Ureter (tissue), 1 donor: ENCODE measurements at regions not wholly inside any gene's neighbourhood (a gene's known extent, or its start where the extent isn't known, plus 50 kb on each side); places are given as distances from the start of the nearest gene placed in this dataset.

Source experiments
- DNase-seq: peaks from one replicate; pipeline ENCODE4 v3.0.0-alpha.2; 2020; ENCODE audit warnings: low spot score
- donor health status: DM: yes; HTN: yes; CAD: no.

DNA sequence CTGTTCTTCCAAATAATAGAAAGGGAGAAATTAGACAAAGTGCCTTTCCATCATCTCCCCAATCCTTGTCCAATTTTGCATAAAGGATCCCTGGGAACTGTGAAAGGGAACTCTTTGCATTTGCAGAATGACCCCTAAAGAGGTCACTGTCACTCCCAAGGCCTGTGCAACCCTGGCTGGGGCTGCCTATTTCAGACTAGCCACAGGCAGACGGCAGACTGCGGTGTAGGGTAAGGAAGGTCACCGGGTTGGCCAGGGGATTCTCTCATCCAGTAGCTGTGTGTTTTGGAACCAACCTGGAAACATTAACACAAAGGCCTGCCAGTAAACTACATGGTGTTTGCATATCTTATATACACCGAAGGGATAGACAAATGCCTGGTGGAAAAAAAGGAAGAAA, 818.7 kb downstream of the BCL11A start:
- DNase-seq, result no peak

- DNase-seq, result no peak
These were observed 819.5 kb downstream of the BCL11A start for GRCh38 chr2:59733970-59734369.

DNA sequence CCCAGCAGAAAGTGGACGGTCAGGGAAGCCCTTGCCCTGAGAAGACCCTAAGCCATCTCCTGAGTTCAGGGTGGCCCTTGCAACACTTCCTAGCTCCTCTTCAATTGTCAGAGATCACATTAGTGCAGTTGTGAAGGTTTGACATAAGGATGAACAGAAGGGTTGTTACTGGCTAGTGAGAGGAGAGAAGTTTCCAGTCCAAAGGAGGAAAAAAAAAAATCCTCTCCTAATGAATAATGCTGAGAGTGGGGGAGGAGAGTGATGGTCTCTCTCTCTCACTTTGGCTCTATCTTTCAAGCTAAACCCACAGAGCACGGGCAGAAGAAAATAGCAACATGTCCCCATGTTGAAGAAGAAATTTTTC, 819.9 kb downstream of the BCL11A start:
- DNase-seq, result no peak

- no peak for DNase-seq
These were observed 820.4 kb downstream of the BCL11A start for GRCh38 chr2:59732871-59733566.

DNA sequence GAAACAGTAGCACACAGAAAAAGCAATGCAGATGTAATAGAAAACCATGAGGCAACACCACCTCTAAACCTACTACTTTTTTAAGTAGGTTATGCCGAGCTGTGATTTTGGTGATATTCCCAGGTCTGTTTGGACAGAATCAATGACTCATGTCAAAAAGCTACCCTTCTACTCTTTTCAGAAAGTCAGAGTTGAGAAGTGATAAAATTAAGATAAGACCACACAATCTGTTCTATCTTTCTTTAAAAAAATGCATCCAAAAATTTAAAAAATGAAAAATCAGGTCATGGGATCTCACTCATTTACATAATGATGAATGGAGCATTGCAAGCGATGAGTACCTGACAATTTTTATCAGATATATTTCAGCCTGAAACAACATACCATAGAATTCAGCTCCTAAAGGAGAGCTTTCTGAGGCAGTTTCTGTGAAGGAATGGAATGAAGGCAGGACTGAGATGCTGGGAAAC, 826.3 kb downstream of the BCL11A start:
- DNase-seq, result no peak

- DNase-seq, result no peak
These were observed 827.0 kb downstream of the BCL11A start for GRCh38 chr2:59726228-59727120.

DNA sequence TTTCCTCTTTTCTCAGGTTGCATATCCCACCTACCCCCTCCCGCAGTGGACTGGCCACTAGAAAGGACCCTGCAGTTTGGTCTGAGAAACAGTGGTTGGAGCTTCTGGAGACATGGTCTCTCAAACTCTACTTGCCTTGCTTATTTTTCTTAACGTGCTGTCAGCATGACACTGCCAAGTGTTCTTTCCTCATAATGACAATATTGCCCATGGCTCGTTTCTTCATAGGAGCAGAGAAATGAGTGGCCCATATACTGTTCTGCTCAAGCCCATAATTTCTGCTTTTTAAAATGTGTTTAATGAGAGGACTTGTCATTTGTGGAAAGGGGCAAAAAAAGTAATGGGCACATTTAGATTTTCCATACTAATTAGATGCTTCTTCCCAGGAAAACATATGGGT, 828.7 kb downstream of the BCL11A start:
- no peak for DNase-seq

GRCh38 chr2:59720296-59720866, 833.1 kb downstream of the BCL11A start:
- DNase-seq, result no peak

GRCh38 chr2:59713577-59713976, 839.9 kb downstream of the BCL11A start:
- DNase-seq, result no peak

GRCh38 chr2:59711121-59711520, 842.3 kb downstream of the BCL11A start:
- DNase-seq, result no peak

GRCh38 chr2:59706729-59707128, 846.7 kb downstream of the BCL11A start:
- DNase-seq, result no peak

DNA sequence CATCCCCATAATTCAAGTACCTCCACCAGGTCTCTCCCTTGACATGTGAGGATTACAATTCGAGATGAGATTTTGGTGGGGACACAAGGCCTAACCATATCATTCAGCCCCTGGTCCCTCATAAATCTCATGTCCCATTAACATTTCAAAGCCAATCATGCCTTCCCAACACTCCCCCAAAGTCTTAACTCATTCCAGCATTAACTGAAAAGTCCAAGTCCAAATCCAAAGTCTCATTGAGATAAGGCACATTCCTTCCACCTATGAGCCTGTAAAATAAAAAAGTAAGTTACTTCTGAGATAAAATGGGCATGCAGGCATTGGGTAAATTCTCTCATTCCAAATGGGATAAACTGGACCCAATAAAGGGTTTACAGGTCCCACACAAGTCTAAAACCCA, 849.7 kb downstream of the BCL11A start:
- DNase-seq, result no peak

- DNase-seq, result no peak
These were observed 851.4 kb downstream of the BCL11A start for GRCh38 chr2:59702026-59702425.

DNA sequence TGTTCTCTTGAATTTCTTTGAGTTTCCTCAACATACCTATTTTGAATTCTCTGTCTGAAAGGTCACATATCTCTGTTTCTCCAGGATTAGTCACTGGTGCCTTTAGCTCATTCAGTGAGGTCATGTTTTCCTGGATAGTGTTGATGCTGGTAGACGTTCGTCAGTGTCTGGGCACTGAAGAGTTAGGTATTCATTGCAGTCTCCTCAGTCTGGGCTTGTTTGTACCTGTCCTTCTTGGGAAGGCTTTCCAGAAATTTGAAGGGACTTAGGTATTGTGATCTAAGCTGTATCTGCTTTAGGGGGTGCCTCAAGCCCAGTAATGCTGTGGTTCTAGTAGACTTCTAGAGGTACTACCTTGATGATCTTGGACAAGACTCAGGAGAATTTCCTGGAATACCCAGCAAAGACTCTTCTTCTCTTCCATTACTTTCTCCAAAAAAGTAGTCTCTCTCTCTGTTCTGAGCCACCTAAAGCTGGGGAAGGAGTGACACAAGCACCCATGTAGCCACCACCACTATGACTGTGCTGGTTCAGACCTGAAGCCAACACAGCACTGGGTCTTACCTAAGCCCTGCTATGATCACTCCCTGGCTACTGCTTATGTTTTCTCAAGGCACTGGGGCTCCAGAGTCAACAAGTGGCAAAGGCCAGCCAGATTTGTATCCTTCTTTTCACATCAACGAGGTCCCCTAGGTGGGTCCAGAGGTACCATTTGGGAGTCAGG, 852.0 kb downstream of the BCL11A start:
- DNase-seq, result no peak

DNA sequence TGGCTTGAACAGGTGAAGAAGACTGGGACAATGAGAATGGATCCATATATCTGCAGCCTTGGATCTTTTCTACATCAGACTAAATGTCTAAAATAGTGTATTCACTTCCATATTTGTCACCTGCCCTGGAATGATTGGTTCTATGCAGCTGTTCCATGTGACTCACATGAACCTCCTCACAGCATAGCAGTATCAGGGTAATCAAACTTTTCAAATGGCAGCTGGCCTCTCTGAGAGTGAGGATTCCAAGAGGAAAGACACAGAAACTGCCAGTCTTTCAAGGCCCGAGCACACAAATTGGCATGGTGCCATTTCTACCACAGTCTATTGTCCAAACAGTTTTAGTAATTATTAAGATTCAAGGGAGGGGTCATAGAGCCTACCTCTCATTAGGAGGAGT, 859.3 kb downstream of the BCL11A start:
- DNase-seq, result no peak

GRCh38 chr2:59693231-59693959, 860.1 kb downstream of the BCL11A start:
- no peak for DNase-seq

DNA sequence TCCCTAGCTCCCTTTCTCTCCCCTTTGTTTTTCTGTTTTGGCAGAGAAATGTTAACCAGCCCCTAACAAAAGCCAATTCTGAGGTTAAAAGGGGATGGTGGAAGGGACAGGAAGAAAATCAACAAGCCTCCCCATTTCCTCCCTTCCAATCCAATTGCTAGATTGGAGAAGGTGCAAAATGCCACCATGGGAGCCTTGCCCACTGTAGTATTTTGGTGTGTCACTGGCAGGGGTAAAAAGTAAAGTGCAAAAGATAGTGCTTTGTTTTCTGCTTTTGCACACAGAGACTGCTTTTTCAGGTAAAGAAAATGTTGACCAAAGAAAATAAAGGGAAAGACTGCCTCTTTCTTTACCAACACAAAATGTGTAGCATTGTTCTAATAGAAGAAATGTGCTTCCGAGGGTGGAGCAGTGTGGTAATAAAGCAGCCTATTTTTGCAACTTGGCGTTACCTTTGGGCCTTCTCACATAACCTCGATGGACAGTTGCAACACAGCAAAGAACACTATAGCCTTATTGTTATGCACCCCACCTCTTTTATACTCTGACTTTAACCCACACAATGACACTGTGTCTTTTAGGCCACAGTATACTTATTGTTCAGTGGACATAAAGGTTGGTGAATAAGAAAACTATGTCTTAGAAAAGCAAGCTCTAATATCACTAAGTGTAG, 861.8 kb downstream of the BCL11A start:
- no peak for DNase-seq

DNA sequence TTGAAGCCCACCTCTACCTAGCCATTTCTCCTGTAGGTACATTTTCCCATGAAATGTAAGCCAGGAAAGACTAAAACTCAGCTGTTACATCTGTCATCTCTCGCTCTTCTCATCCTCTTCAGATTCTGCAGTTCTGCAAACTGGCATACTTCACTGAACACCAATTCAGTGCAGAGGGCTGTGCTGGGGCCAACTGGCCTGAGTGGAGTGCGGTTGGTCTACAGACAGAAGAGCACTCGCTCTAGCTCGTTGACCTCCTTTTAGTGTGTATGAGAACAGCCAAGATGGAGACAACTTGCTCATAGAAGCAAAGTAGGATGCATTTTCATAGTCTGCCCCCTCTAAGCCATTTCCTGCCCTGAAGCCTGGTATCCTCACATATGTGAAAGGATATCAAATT, 862.6 kb downstream of the BCL11A start:
- DNase-seq, result no peak

- no peak for DNase-seq
These were observed 868.7 kb downstream of the BCL11A start for GRCh38 chr2:59684771-59685166.

GRCh38 chr2:59684116-59684770, 869.2 kb downstream of the BCL11A start:
- no peak for DNase-seq
